Astrocyte (in vitro differentiated cells and primary cell): ENCODE measurements at regions not wholly inside any gene's neighbourhood (a gene's known extent, or its start where the extent isn't known, plus 50 kb on each side); places are given as distances from the start of the nearest gene placed in this dataset.

Experiments
- DNase-seq: peaks from one replicate; pipeline ENCODE4 v3.0.0-alpha.2; 2010; ENCODE audit warnings: low read depth
- FAIRE-seq: peaks from 2 replicates; lab custom pipeline; 2011; peaks lifted over from hg19 to GRCh38; lab: Jason Lieb, UNC
- H2AFZ ChIP-seq: 2 replicates; pipeline ENCODE4 v1.6.0; 2012; ENCODE audit warnings: low read depth, low read length, inconsistent platforms
- H3K27ac ChIP-seq: 2 replicates; pipeline ENCODE4 v1.5.1; 2011; ENCODE audit warnings: low read depth, low read length, inconsistent platforms
- H3K27me3 ChIP-seq: 2 replicates; pipeline ENCODE4 v1.6.0; 2011; ENCODE audit warnings: low read length, inconsistent platforms; ENCODE audit not compliant: insufficient read depth
- H3K36me3 ChIP-seq: 2 replicates; pipeline ENCODE4 v1.5.1; 2011; ENCODE audit warnings: low read length, inconsistent platforms; ENCODE audit not compliant: insufficient read depth
- H3K4me1 ChIP-seq: 2 replicates; pipeline ENCODE4 v1.5.1; 2011; ENCODE audit warnings: low read length, inconsistent platforms; ENCODE audit not compliant: insufficient read depth
- H3K4me2 ChIP-seq: 2 replicates; pipeline ENCODE4 v1.6.0; 2012; ENCODE audit warnings: low read length, inconsistent platforms
- H3K4me3 ChIP-seq: 2 replicates; pipeline ENCODE4 v1.5.1; 2011; ENCODE audit warnings: low read depth, mild to moderate bottlenecking, low read length, inconsistent platforms; ENCODE audit not compliant: insufficient read depth
- H3K79me2 ChIP-seq: 2 replicates; pipeline ENCODE4 v1.6.0; 2012; ENCODE audit warnings: mild to moderate bottlenecking, low read length, inconsistent platforms; ENCODE audit not compliant: insufficient read depth
- H3K9ac ChIP-seq: 2 replicates; pipeline ENCODE4 v1.6.0; 2012; ENCODE audit warnings: mild to moderate bottlenecking, low read length, inconsistent platforms
- H3K9me3 ChIP-seq: 2 replicates; pipeline ENCODE4 v1.5.1; 2012; ENCODE audit warnings: low read depth, mild to moderate bottlenecking, low read length, inconsistent platforms; ENCODE audit not compliant: insufficient read depth
- H4K20me1 ChIP-seq: 2 replicates; pipeline ENCODE4 v1.6.0; 2012; ENCODE audit warnings: low read length, inconsistent platforms; ENCODE audit not compliant: insufficient read depth
- H3K27ac Mint-ChIP-seq: one replicate; pipeline ENCODE4 v1.8.0; 2021; ENCODE audit warnings: mild to moderate bottlenecking, mixed read lengths; ENCODE audit not compliant: unreplicated experiment
- H3K27me3 Mint-ChIP-seq: one replicate; pipeline ENCODE4 v1.8.0; 2021; ENCODE audit warnings: low read depth, mixed read lengths; ENCODE audit not compliant: unreplicated experiment
- H3K36me3 Mint-ChIP-seq: one replicate; pipeline ENCODE4 v1.8.0; 2021; ENCODE audit warnings: low read depth, mixed read lengths; ENCODE audit not compliant: unreplicated experiment
- H3K4me1 Mint-ChIP-seq: one replicate; pipeline ENCODE4 v1.8.0; 2021; ENCODE audit warnings: low read depth, mixed read lengths; ENCODE audit not compliant: unreplicated experiment
- H3K4me3 Mint-ChIP-seq: one replicate; pipeline ENCODE4 v1.8.0; 2021; ENCODE audit warnings: mild to moderate bottlenecking, moderate library complexity, mixed read lengths; ENCODE audit not compliant: unreplicated experiment
- H3K9me3 Mint-ChIP-seq: one replicate; pipeline ENCODE4 v1.8.0; 2021; ENCODE audit warnings: mild to moderate bottlenecking, mixed read lengths; ENCODE audit not compliant: unreplicated experiment
- EZH2 ChIP-seq: IDR thresholded peaks from 2 replicates; pipeline ENCODE4 v1.6.1; 2012; ENCODE audit warnings: mild to moderate bottlenecking, low read length, inconsistent platforms; ENCODE audit not compliant: insufficient read depth
- TF ChIP-seq, protein P1 (sequence below): IDR thresholded peaks from 2 replicates; pipeline ENCODE4 v1.5.1; 2011; ENCODE audit warnings: low read depth, mild to moderate bottlenecking, inconsistent platforms, low read length, moderate library complexity; ENCODE audit not compliant: insufficient read depth

DNA sequence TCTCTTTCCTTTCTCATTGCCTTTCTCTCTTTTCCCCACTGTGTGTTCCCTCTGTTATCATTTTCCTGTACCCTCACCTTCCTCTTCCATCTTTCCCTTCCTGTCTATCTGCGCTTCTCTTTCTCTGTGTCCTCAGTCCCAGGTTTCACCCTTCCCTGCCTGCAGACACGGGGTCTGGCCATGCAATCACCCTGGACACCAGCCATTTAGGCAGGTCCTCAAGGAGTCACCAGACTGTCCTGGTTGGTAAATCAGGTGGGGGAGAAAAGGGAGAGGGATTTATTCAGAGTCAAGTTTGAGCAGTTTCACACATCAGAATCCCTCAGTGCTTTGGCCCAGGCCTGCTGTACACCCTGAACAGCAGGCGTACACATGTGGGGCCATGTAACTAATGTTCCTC is 169.3 kb downstream of the ANKRD30B start:
- Mint-ChIP-seq H3K36me3 (no peaks in the 10 kb centered on the region), H3K27ac (no peak overlapping the region), H3K4me3 (no peak overlapping the region), H3K9me3 (peaks cover 6% of the 10 kb centered on the region), H3K4me1 (peaks cover 4% of the 10 kb centered on the region), H3K27me3 (no peaks in the 10 kb centered on the region)
- H2AFZ ChIP-seq = no peak overlapping the region
- H3K4me2 ChIP-seq = no peak overlapping the region
- H3K4me1 ChIP-seq = no peaks in the 10 kb centered on the region
- H3K27ac ChIP-seq = no peak overlapping the region
- H3K4me3 ChIP-seq = no peak overlapping the region
- H3K79me2 ChIP-seq = no peaks in the 10 kb centered on the region
- no peak for TF ChIP-seq EZH2
- TF ChIP-seq, protein P1, sequence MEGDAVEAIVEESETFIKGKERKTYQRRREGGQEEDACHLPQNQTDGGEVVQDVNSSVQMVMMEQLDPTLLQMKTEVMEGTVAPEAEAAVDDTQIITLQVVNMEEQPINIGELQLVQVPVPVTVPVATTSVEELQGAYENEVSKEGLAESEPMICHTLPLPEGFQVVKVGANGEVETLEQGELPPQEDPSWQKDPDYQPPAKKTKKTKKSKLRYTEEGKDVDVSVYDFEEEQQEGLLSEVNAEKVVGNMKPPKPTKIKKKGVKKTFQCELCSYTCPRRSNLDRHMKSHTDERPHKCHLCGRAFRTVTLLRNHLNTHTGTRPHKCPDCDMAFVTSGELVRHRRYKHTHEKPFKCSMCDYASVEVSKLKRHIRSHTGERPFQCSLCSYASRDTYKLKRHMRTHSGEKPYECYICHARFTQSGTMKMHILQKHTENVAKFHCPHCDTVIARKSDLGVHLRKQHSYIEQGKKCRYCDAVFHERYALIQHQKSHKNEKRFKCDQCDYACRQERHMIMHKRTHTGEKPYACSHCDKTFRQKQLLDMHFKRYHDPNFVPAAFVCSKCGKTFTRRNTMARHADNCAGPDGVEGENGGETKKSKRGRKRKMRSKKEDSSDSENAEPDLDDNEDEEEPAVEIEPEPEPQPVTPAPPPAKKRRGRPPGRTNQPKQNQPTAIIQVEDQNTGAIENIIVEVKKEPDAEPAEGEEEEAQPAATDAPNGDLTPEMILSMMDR = no peak
- FAIRE-seq = no peak
- no peak for DNase-seq
- H4K20me1 ChIP-seq = no peaks in the 10 kb centered on the region
- no peak overlapping the region for H3K9ac ChIP-seq
- H3K9me3 ChIP-seq = peaks cover 20% of the 10 kb centered on the region
- H3K27me3 ChIP-seq = no peaks in the 10 kb centered on the region
- no peaks in the 10 kb centered on the region for H3K36me3 ChIP-seq

- Histone ChIP-seq H3K9ac (no peak overlapping the region), H2AFZ (no peak overlapping the region), H3K4me3 (no peak overlapping the region), H3K36me3 (no peaks in the 10 kb centered on the region), H3K79me2 (no peaks in the 10 kb centered on the region), H3K9me3 (peaks cover 27% of the 10 kb centered on the region), H3K4me2 (no peak overlapping the region), H3K27me3 (no peaks in the 10 kb centered on the region), H3K27ac (no peak overlapping the region), H4K20me1 (no peaks in the 10 kb centered on the region), H3K4me1 (no peaks in the 10 kb centered on the region)
- Mint-ChIP-seq H3K9me3 (peaks cover 6% of the 10 kb centered on the region), H3K27me3 (peaks cover 3% of the 10 kb centered on the region), H3K36me3 (no peaks in the 10 kb centered on the region), H3K4me1 (no peaks in the 10 kb centered on the region), H3K27ac (no peak overlapping the region), H3K4me3 (no peak overlapping the region)
- FAIRE-seq (no peak), DNase-seq (no peak)
- TF ChIP-seq EZH2 = no peak
- TF ChIP-seq, protein P1 = no peak
These were observed 171.7 kb downstream of the ANKRD30B start for GRCh38 chr18:14919666-14920065.

GRCh38 chr18:14921031-14921430 is 173.1 kb downstream of the ANKRD30B start:
- H3K4me1 ChIP-seq = no peaks in the 10 kb centered on the region
- H3K27ac ChIP-seq = no peak overlapping the region
- no peaks in the 10 kb centered on the region for H3K36me3 Mint-ChIP-seq
- H3K27me3 Mint-ChIP-seq = peaks cover 3% of the 10 kb centered on the region
- no peak overlapping the region for H3K4me3 Mint-ChIP-seq
- no peak overlapping the region for H3K27ac Mint-ChIP-seq
- FAIRE-seq (no peak), DNase-seq (no peak)
- no peak overlapping the region for H3K4me2 ChIP-seq
- no peaks in the 10 kb centered on the region for H4K20me1 ChIP-seq
- H3K27me3 ChIP-seq = no peaks in the 10 kb centered on the region
- H3K79me2 ChIP-seq = no peaks in the 10 kb centered on the region
- H3K4me1 Mint-ChIP-seq = no peaks in the 10 kb centered on the region
- H3K4me3 ChIP-seq = no peak overlapping the region
- peaks cover 24% of the 10 kb centered on the region for H3K9me3 ChIP-seq
- no peak overlapping the region for H2AFZ ChIP-seq
- peaks cover 6% of the 10 kb centered on the region for H3K9me3 Mint-ChIP-seq
- TF ChIP-seq EZH2 = no peak
- TF ChIP-seq, protein P1 = no peak
- H3K9ac ChIP-seq = no peak overlapping the region
- H3K36me3 ChIP-seq = no peaks in the 10 kb centered on the region
